ENCODE measurements at regions not wholly inside any gene's neighbourhood (a gene's known extent, or its start where the extent isn't known, plus 50 kb on each side); places are given as distances from the start of the nearest gene placed in this dataset.
"Not testable (repeated sequence)": the region's sequence is repeated elsewhere in the genome, so short reads cannot be mapped to it uniquely, and the experiment has no call there.

DNA sequence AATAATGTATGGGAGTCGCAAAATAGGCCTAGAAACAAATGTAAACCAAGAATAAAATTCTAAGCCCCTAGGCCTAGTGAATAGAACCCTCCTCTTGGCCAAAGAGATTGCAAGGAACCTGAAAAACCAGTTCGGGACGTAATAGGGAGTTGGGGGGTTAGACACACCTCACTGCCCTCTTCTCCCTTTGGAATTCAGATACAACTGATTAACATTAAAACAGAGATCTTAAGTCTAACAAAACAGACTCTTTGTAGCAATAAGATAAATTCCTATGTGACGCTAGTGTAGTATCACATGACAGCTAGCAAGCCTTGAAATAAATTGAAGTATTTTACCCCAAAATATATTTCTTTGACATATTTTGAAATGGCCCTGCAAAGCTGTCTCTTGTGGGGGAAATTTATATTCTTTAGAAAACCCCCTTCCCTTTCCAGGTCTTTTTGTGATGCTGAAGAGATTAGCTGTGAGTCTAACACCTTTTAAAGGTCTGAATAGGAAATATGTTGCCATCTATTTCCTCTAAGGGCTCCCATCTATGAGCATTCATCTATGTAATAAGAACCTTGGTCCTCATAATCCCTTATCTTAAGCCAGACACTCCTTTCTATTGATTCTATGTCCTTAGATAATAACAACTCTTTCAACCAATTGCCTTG is 623.4 kb upstream of the NRG3 start:
- Histone ChIP-seq H3K27me3 (ENCODE audit: control insufficient read depth, insufficient read depth) (no peaks in the 10 kb centered on the region), H3K4me3 (ENCODE audit: low read length) (no peak overlapping the region), H3K27ac (ENCODE audit: low read length) (no peak overlapping the region), H3K9me3 (ENCODE audit: control insufficient read depth, low read length) (no peaks in the 10 kb centered on the region), H3K4me1 (ENCODE audit: control insufficient read depth, insufficient read depth, low read length) (no peaks in the 10 kb centered on the region)
- DNase-seq = no peak
- intact Hi-C loops (cut with DNase I) = no loop called here
- WGBS = 56% methylated on average over 4 of the region's 4 CpGs
- ATAC-seq = no peak

- H3K27me3 ChIP-seq (ENCODE audit: control insufficient read depth, insufficient read depth); H3K27ac ChIP-seq (ENCODE audit: low read length); H3K9me3 ChIP-seq (ENCODE audit: control insufficient read depth, low read length); intact Hi-C loops (cut with DNase I); H3K4me1 ChIP-seq (ENCODE audit: control insufficient read depth, insufficient read depth, low read length); ATAC-seq; H3K4me3 ChIP-seq (ENCODE audit: low read length): not testable (repeated sequence)
- DNase-seq = peak in 1 of 3 donors; percentile 38
- 88% methylated on average over 17 of the region's 18 CpGs for WGBS
These were observed 610.0 kb upstream of the NRG3 start for GRCh38 chr10:81264991-81265390.

DNA sequence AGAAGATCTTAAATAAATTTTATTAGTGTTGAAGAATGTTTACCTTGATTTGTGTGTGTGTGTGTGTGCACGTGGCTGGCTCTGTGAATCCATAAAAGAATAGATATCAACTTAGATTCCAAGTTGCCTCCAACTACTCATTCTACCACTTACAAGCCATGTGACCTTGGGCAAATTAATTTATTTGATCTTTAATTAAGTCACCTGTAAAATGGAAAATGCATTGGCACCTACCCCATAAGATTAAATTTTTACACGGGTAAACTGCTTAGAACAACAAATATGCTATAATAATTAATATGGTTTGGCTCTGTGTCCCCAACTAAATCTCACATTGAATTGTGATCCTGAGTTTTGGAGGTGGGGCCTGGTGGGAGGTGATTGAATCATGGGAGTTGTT is 604.9 kb upstream of the NRG3 start:
- 80% methylated on average over 2 of the region's 2 CpGs for WGBS
- ATAC-seq (no peak), DNase-seq (no peak)
- H3K9me3 ChIP-seq (ENCODE audit: control insufficient read depth, low read length) = no peaks in the 10 kb centered on the region
- intact Hi-C loops (cut with DNase I) = no loop called here
- H3K27me3 ChIP-seq (ENCODE audit: control insufficient read depth, insufficient read depth) = no peaks in the 10 kb centered on the region
- H3K4me3 ChIP-seq (ENCODE audit: low read length) = no peak overlapping the region
- H3K4me1 ChIP-seq (ENCODE audit: control insufficient read depth, insufficient read depth, low read length) = no peaks in the 10 kb centered on the region
- H3K27ac ChIP-seq (ENCODE audit: low read length) = no peak overlapping the region

GRCh38 chr10:81280497-81281479 is 594.2 kb upstream of the NRG3 start:
- no peak overlapping the region for H3K27ac ChIP-seq (ENCODE audit: low read length)
- no peaks in the 10 kb centered on the region for H3K4me1 ChIP-seq (ENCODE audit: control insufficient read depth, insufficient read depth, low read length)
- intact Hi-C loops (cut with DNase I) = no loop called here
- H3K4me3 ChIP-seq (ENCODE audit: low read length) = no peak overlapping the region
- no peaks in the 10 kb centered on the region for H3K9me3 ChIP-seq (ENCODE audit: control insufficient read depth, low read length)
- DNase-seq (no peak), ATAC-seq (no peak)
- no peaks in the 10 kb centered on the region for H3K27me3 ChIP-seq (ENCODE audit: control insufficient read depth, insufficient read depth)
- 67% methylated on average over 6 of the region's 6 CpGs for WGBS

GRCh38 chr10:81288544-81288943 is 586.5 kb upstream of the NRG3 start:
- H3K27me3 ChIP-seq (ENCODE audit: control insufficient read depth, insufficient read depth) = no peaks in the 10 kb centered on the region
- intact Hi-C loops (cut with DNase I) = no loop called here
- ATAC-seq (no peak), DNase-seq (no peak)
- no peak overlapping the region for H3K4me3 ChIP-seq (ENCODE audit: low read length)
- no peaks in the 10 kb centered on the region for H3K4me1 ChIP-seq (ENCODE audit: control insufficient read depth, insufficient read depth, low read length)
- H3K27ac ChIP-seq (ENCODE audit: low read length) = no peak overlapping the region
- no peaks in the 10 kb centered on the region for H3K9me3 ChIP-seq (ENCODE audit: control insufficient read depth, low read length)

- 89% methylated on average over 4 of the region's 4 CpGs for WGBS
- ATAC-seq (no peak), DNase-seq (no peak)
- Histone ChIP-seq H3K4me3 (ENCODE audit: low read length) (no peak overlapping the region), H3K27ac (ENCODE audit: low read length) (no peak overlapping the region), H3K27me3 (ENCODE audit: control insufficient read depth, insufficient read depth) (no peaks in the 10 kb centered on the region), H3K4me1 (ENCODE audit: control insufficient read depth, insufficient read depth, low read length) (no peaks in the 10 kb centered on the region), H3K9me3 (ENCODE audit: control insufficient read depth, low read length) (no peaks in the 10 kb centered on the region)
- intact Hi-C loops (cut with DNase I) = no loop called here
These were observed 577.7 kb upstream of the NRG3 start for GRCh38 chr10:81297292-81297691.

DNA sequence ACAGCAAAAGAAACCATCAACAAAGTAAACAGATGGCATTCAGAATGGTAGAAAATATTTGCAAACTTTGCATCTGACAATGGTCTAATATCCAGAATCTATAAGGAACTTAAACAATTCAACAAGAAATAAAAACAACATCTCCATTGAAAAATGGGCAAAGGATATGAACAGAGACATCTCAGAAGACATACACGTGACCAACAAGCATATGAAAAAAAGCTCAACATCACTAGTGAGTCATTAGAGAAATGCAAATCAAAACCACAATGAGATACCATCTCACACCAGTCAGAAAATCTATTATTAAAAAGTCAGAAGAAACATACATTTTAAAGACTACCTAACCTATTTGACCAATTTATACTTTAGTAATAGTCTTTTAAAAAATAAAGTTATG is 571.3 kb upstream of the NRG3 start:
- no peak for DNase-seq
- ATAC-seq = no peak
- no peaks in the 10 kb centered on the region for H3K9me3 ChIP-seq (ENCODE audit: control insufficient read depth, low read length)
- H3K4me3 ChIP-seq (ENCODE audit: low read length) = no peak overlapping the region
- H3K27me3 ChIP-seq (ENCODE audit: control insufficient read depth, insufficient read depth) = no peaks in the 10 kb centered on the region
- H3K4me1 ChIP-seq (ENCODE audit: control insufficient read depth, insufficient read depth, low read length) = no peaks in the 10 kb centered on the region
- H3K27ac ChIP-seq (ENCODE audit: low read length) = no peak overlapping the region
- WGBS = 61% methylated on average over 1 of the region's 1 CpG
- intact Hi-C loops (cut with DNase I) = no loop called here

DNA sequence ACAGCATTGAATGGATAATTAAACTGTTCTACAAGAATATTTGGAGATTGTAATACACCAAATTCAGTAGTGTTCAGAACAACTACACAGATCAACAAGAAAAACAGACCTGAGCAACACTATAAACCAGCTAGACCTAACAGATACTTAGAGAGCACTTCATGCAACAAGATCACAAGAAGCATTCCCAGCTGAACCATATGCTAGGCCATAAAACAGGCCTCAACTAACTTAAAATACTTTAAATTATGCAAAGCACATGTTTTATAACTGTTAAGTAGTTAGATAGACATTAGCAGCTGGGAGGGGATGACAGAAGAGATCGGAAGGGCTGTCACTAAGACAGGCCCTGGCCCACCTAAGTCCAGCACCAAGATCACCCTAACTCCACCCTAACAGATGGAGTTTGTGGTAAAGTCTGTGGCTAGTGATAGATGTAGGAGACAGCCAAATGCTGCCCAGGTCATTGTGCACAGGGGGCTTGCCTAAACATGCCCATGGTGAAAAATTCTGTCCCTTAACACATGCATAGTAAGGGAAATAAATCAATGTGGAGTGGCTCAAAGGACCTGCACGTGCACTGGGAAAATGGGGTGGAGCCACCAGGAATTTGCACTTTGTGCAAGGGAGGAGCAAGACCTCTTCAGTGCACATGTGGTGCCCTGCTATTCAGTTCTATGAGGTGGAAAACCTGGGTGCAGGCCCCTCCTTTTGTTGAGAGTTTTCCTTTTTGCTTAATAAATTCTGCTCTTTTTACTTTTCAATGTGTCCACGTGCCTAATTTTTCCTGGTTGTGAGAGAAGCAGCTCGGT is 567.8 kb upstream of the NRG3 start:
- ATAC-seq = no peak
- Histone ChIP-seq H3K4me1 (ENCODE audit: control insufficient read depth, insufficient read depth, low read length) (no peaks in the 10 kb centered on the region), H3K27me3 (ENCODE audit: control insufficient read depth, insufficient read depth) (no peaks in the 10 kb centered on the region), H3K4me3 (ENCODE audit: low read length) (no peak overlapping the region), H3K9me3 (ENCODE audit: control insufficient read depth, low read length) (no peaks in the 10 kb centered on the region), H3K27ac (ENCODE audit: low read length) (no peak overlapping the region)
- WGBS = 77% methylated on average over 4 of the region's 4 CpGs
- intact Hi-C loops (cut with DNase I) = no loop called here
- DNase-seq = no peak

DNA sequence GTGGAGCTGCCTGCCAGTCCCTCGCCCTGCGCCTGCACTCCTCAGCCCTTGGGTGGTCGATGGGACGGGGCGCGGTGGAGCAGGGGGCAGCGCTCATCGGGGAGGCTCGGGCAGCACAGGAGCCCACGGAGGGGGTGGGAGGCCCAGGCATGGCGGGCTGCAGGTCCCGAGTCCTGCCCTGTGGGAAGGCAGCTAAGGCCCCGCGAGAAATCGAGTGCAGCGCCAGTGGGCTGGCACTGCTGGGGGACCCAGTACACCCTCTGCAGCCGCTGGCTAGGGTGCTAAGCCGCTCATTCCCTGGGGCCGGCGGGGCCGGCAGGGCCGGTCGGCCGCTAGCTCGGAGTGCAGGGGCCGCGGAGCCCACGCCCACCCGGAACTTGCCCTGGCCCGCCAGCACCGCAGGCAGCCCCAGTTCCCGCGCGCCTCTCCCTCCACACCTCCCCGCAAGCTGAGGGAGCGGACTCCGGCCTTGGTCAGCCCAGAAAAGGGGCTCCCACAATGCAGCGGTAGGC is 565.9 kb upstream of the NRG3 start:
- DNase-seq = peak in 2 of 3 donors; percentile 36 to 41
- no peaks in the 10 kb centered on the region for H3K9me3 ChIP-seq (ENCODE audit: control insufficient read depth, low read length)
- H3K4me1 ChIP-seq (ENCODE audit: control insufficient read depth, insufficient read depth, low read length) = no peaks in the 10 kb centered on the region
- ATAC-seq = no peak
- intact Hi-C loops (cut with DNase I) = no loop called here
- H3K4me3 ChIP-seq (ENCODE audit: low read length) = no peak overlapping the region
- no peak overlapping the region for H3K27ac ChIP-seq (ENCODE audit: low read length)
- H3K27me3 ChIP-seq (ENCODE audit: control insufficient read depth, insufficient read depth) = no peaks in the 10 kb centered on the region
- WGBS = 93% methylated on average over 38 of the region's 38 CpGs

DNA sequence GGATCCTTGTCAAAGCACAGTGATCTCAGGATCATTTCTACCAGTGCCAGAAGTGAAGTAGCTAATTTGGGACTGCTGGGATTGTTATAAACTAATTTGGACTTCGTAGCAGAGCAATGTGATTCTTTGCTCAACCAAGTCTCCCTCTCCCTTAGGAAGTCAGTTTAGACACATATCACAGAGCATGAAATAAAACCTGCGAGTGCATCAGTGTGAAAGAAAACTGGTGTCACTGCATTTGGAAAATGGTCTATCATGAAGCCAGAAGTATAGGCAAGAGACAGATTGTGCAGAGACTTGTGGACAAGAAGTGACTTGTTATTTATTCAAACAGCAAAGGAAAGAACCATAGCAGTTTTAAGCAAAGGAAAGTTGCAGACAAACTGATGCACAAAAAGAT is 560.5 kb upstream of the NRG3 start:
- H3K4me3 ChIP-seq (ENCODE audit: low read length) = no peak overlapping the region
- WGBS = 60% methylated on average over 2 of the region's 2 CpGs
- ATAC-seq (no peak), DNase-seq (no peak)
- intact Hi-C loops (cut with DNase I) = no loop called here
- no peaks in the 10 kb centered on the region for H3K9me3 ChIP-seq (ENCODE audit: control insufficient read depth, low read length)
- H3K27me3 ChIP-seq (ENCODE audit: control insufficient read depth, insufficient read depth) = no peaks in the 10 kb centered on the region
- no peak overlapping the region for H3K27ac ChIP-seq (ENCODE audit: low read length)
- H3K4me1 ChIP-seq (ENCODE audit: control insufficient read depth, insufficient read depth, low read length) = no peaks in the 10 kb centered on the region

DNA sequence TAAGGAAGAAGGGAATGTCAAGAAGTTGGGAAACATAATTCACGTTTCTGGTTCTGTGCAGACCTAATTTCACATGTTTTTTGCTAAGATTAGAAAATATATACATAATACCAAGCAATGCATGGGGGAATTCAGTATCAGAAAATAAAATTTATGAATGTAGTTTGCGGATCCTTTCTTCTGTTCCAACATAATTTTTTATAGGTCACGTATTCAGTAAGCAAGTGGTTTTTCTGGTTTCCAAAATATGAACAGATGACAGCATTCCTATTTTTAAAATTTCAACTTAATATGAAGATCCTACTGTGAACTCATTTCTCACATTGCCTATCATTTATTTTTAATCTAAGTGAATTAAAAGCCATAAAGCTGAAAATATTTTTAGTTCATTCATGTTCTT is 560.0 kb upstream of the NRG3 start:
- Histone ChIP-seq H3K9me3 (ENCODE audit: control insufficient read depth, low read length) (no peaks in the 10 kb centered on the region), H3K27me3 (ENCODE audit: control insufficient read depth, insufficient read depth) (no peaks in the 10 kb centered on the region), H3K27ac (ENCODE audit: low read length) (no peak overlapping the region), H3K4me3 (ENCODE audit: low read length) (no peak overlapping the region), H3K4me1 (ENCODE audit: control insufficient read depth, insufficient read depth, low read length) (no peaks in the 10 kb centered on the region)
- 78% methylated on average over 3 of the region's 3 CpGs for WGBS
- intact Hi-C loops (cut with DNase I) = no loop called here
- DNase-seq (no peak), ATAC-seq (no peak)

All from right cardiac atrium (tissue), 5 donors.